ENCODE measurements at regions not wholly inside any gene's neighbourhood (a gene's known extent, or its start where the extent isn't known, plus 50 kb on each side); places are given as distances from the start of the nearest gene placed in this dataset.

GRCh38 chr15:97071668-97072067 lies 741.2 kb downstream of the NR2F2 start:
- DNase-seq: no peak
- CTCF ChIA-PET: no interaction called here

GRCh38 chr15:97072545-97072944 lies 742.0 kb downstream of the NR2F2 start:
- DNase-seq: no peak
- ATAC-seq: no peak
- Mint-ChIP-seq H3K9me3 (peaks cover 0 to 21% (median 5%) of the 10 kb centered on the region in 11 donors), H3K27ac (no peak overlapping the region), H3K27me3 (peaks cover 0 to 10% (median 0%) of the 10 kb centered on the region in 5 donors), H3K4me3 (no peak overlapping the region), H3K36me3 (no peaks in the 10 kb centered on the region), H3K4me1 (no peaks in the 10 kb centered on the region)
- Histone ChIP-seq H3K9me3 (ENCODE audit: control insufficient read depth in 2 of 3, low read length in 3 of 3) (no peaks in the 10 kb centered on the region), H3K4me1 (ENCODE audit: control insufficient read depth in 2 of 2, insufficient read depth in 2 of 2, low read length in 2 of 2) (no peaks in the 10 kb centered on the region), H3K27me3 (ENCODE audit: control insufficient read depth in 2 of 2, insufficient read depth in 2 of 2, low read length in 2 of 2) (no peaks in the 10 kb centered on the region), H3K36me3 (ENCODE audit: control insufficient read depth in 2 of 3, insufficient read depth in 3 of 3, low read length in 3 of 3) (no peaks in the 10 kb centered on the region), H3K4me3 (ENCODE audit: low read length) (no peak overlapping the region), H3K27ac (ENCODE audit: low read depth, low read length) (no peak overlapping the region)
- ChIA-PET POLR2A (no interaction called here), CTCF (no interaction called here)
- intact Hi-C loops (cut with micrococcal nuclease): no loop called here

More at GRCh38 chr15:97071668-97072067, 741.2 kb downstream of the NR2F2 start:
- H3K4me1 Mint-ChIP-seq: no peaks in the 10 kb centered on the region
- Histone ChIP-seq H3K27me3 (ENCODE audit: control insufficient read depth in 2 of 2, insufficient read depth in 2 of 2, low read length in 2 of 2) (no peaks in the 10 kb centered on the region), H3K27ac (ENCODE audit: low read depth, low read length) (no peak overlapping the region), H3K36me3 (ENCODE audit: control insufficient read depth in 2 of 3, insufficient read depth in 3 of 3, low read length in 3 of 3) (no peaks in the 10 kb centered on the region), H3K9me3 (ENCODE audit: control insufficient read depth in 2 of 3, low read length in 3 of 3) (no peaks in the 10 kb centered on the region), H3K4me1 (ENCODE audit: control insufficient read depth in 2 of 2, insufficient read depth in 2 of 2, low read length in 2 of 2) (no peaks in the 10 kb centered on the region), H3K4me3 (ENCODE audit: low read length) (no peak overlapping the region)
- H3K36me3 Mint-ChIP-seq: no peaks in the 10 kb centered on the region
- no peak overlapping the region for H3K27ac Mint-ChIP-seq
- POLR2A ChIA-PET: no interaction called here
- no peak for ATAC-seq
- intact Hi-C loops (cut with micrococcal nuclease): no loop called here
- peaks cover 0 to 21% (median 5%) of the 10 kb centered on the region in 11 donors for H3K9me3 Mint-ChIP-seq
- H3K4me3 Mint-ChIP-seq: no peak overlapping the region
- peaks cover 0 to 10% (median 0%) of the 10 kb centered on the region in 5 donors for H3K27me3 Mint-ChIP-seq

- no peak overlapping the region for H3K4me3 Mint-ChIP-seq
- no peaks in the 10 kb centered on the region for H3K9me3 ChIP-seq (ENCODE audit: control insufficient read depth in 2 of 3, low read length in 3 of 3)
- no peaks in the 10 kb centered on the region for H3K27me3 ChIP-seq (ENCODE audit: control insufficient read depth in 2 of 2, insufficient read depth in 2 of 2, low read length in 2 of 2)
- no peak overlapping the region for H3K27ac ChIP-seq (ENCODE audit: low read depth, low read length)
- H3K36me3 Mint-ChIP-seq: no peaks in the 10 kb centered on the region
- H3K4me3 ChIP-seq (ENCODE audit: low read length): no peak overlapping the region
- intact Hi-C loops (cut with micrococcal nuclease): no loop called here
- no peaks in the 10 kb centered on the region for H3K36me3 ChIP-seq (ENCODE audit: control insufficient read depth in 2 of 3, insufficient read depth in 3 of 3, low read length in 3 of 3)
- peaks cover 0 to 10% (median 0%) of the 10 kb centered on the region in 5 donors for H3K27me3 Mint-ChIP-seq
- no peaks in the 10 kb centered on the region for H3K4me1 ChIP-seq (ENCODE audit: control insufficient read depth in 2 of 2, insufficient read depth in 2 of 2, low read length in 2 of 2)
- ChIA-PET POLR2A (no interaction called here), CTCF (no interaction called here)
- H3K4me1 Mint-ChIP-seq: no peaks in the 10 kb centered on the region
- H3K27ac Mint-ChIP-seq: no peak overlapping the region
- no peak for ATAC-seq
- peaks cover 0 to 16% (median 5%) of the 10 kb centered on the region in 11 donors for H3K9me3 Mint-ChIP-seq
- no peak for DNase-seq
These were observed 745.5 kb downstream of the NR2F2 start for GRCh38 chr15:97076011-97076410.

GRCh38 chr15:97077975-97078374 lies 747.5 kb downstream of the NR2F2 start:
- Mint-ChIP-seq H3K27me3 (peaks cover 0 to 5% (median 0%) of the 10 kb centered on the region in 5 donors), H3K4me1 (no peaks in the 10 kb centered on the region), H3K36me3 (no peaks in the 10 kb centered on the region), H3K27ac (no peak overlapping the region), H3K9me3 (peaks cover 0 to 10% (median 6%) of the 10 kb centered on the region in 11 donors), H3K4me3 (no peak overlapping the region)
- H3K27ac ChIP-seq (ENCODE audit: low read depth, low read length): no peak overlapping the region
- ChIA-PET POLR2A (no interaction called here), CTCF (no interaction called here)
- no peaks in the 10 kb centered on the region for H3K4me1 ChIP-seq (ENCODE audit: control insufficient read depth in 2 of 2, insufficient read depth in 2 of 2, low read length in 2 of 2)
- H3K9me3 ChIP-seq (ENCODE audit: control insufficient read depth in 2 of 3, low read length in 3 of 3): no peaks in the 10 kb centered on the region
- H3K36me3 ChIP-seq (ENCODE audit: control insufficient read depth in 2 of 3, insufficient read depth in 3 of 3, low read length in 3 of 3): no peaks in the 10 kb centered on the region
- H3K4me3 ChIP-seq (ENCODE audit: low read length): no peak overlapping the region
- ATAC-seq: no peak
- H3K27me3 ChIP-seq (ENCODE audit: control insufficient read depth in 2 of 2, insufficient read depth in 2 of 2, low read length in 2 of 2): no peaks in the 10 kb centered on the region
- intact Hi-C loops (cut with micrococcal nuclease): no loop called here
- no peak for DNase-seq

- ChIA-PET CTCF (no interaction called here), POLR2A (no interaction called here)
These were observed 748.1 kb downstream of the NR2F2 start for GRCh38 chr15:97078591-97078990.

GRCh38 chr15:97081666-97082226 lies 751.2 kb downstream of the NR2F2 start:
- H3K27ac ChIP-seq (ENCODE audit: low read depth, low read length): no peak overlapping the region

More at GRCh38 chr15:97078591-97078990, 748.1 kb downstream of the NR2F2 start:
- peaks cover 0 to 10% (median 6%) of the 10 kb centered on the region in 11 donors for H3K9me3 Mint-ChIP-seq
- no peak overlapping the region for H3K27ac Mint-ChIP-seq
- no peak overlapping the region for H3K4me3 ChIP-seq (ENCODE audit: low read length)
- H3K4me3 Mint-ChIP-seq: no peak overlapping the region
- no peak for DNase-seq
- H3K27me3 ChIP-seq (ENCODE audit: control insufficient read depth in 2 of 2, insufficient read depth in 2 of 2, low read length in 2 of 2): no peaks in the 10 kb centered on the region
- H3K4me1 Mint-ChIP-seq: no peaks in the 10 kb centered on the region
- ATAC-seq: no peak
- no peaks in the 10 kb centered on the region for H3K36me3 Mint-ChIP-seq
- no peaks in the 10 kb centered on the region for H3K4me1 ChIP-seq (ENCODE audit: control insufficient read depth in 2 of 2, insufficient read depth in 2 of 2, low read length in 2 of 2)
- intact Hi-C loops (cut with micrococcal nuclease): no loop called here
- peaks cover 0 to 5% (median 0%) of the 10 kb centered on the region in 5 donors for H3K27me3 Mint-ChIP-seq
- no peaks in the 10 kb centered on the region for H3K9me3 ChIP-seq (ENCODE audit: control insufficient read depth in 2 of 3, low read length in 3 of 3)
- no peak overlapping the region for H3K27ac ChIP-seq (ENCODE audit: low read depth, low read length)
- no peaks in the 10 kb centered on the region for H3K36me3 ChIP-seq (ENCODE audit: control insufficient read depth in 2 of 3, insufficient read depth in 3 of 3, low read length in 3 of 3)

GRCh38 chr15:97082830-97083229 lies 752.3 kb downstream of the NR2F2 start:
- H3K36me3 ChIP-seq (ENCODE audit: control insufficient read depth in 2 of 3, insufficient read depth in 3 of 3, low read length in 3 of 3): no peaks in the 10 kb centered on the region
- peaks cover 0 to 5% (median 4%) of the 10 kb centered on the region in 11 donors for H3K9me3 Mint-ChIP-seq
- ATAC-seq: no peak
- H3K4me3 ChIP-seq (ENCODE audit: low read length): no peak overlapping the region
- POLR2A ChIA-PET: no interaction called here
- H3K36me3 Mint-ChIP-seq: no peaks in the 10 kb centered on the region
- CTCF ChIA-PET: no interaction called here
- H3K4me1 ChIP-seq (ENCODE audit: control insufficient read depth in 2 of 2, insufficient read depth in 2 of 2, low read length in 2 of 2): no peaks in the 10 kb centered on the region
- H3K27ac ChIP-seq (ENCODE audit: low read depth, low read length): no peak overlapping the region
- H3K27ac Mint-ChIP-seq: no peak overlapping the region
- no peak overlapping the region for H3K4me3 Mint-ChIP-seq
- intact Hi-C loops (cut with micrococcal nuclease): no loop called here
- no peaks in the 10 kb centered on the region for H3K27me3 ChIP-seq (ENCODE audit: control insufficient read depth in 2 of 2, insufficient read depth in 2 of 2, low read length in 2 of 2)
- no peak for DNase-seq
- no peaks in the 10 kb centered on the region for H3K4me1 Mint-ChIP-seq
- peaks cover 0 to 17% (median 7%) of the 10 kb centered on the region in 5 donors for H3K27me3 Mint-ChIP-seq
- H3K9me3 ChIP-seq (ENCODE audit: control insufficient read depth in 2 of 3, low read length in 3 of 3): no peaks in the 10 kb centered on the region

More at GRCh38 chr15:97081666-97082226, 751.2 kb downstream of the NR2F2 start:
- Mint-ChIP-seq H3K27ac (no peak overlapping the region), H3K9me3 (peaks cover 0 to 6% (median 3%) of the 10 kb centered on the region in 11 donors), H3K27me3 (peaks cover 0 to 14% (median 7%) of the 10 kb centered on the region in 5 donors), H3K4me1 (no peaks in the 10 kb centered on the region), H3K4me3 (no peak overlapping the region), H3K36me3 (no peaks in the 10 kb centered on the region)
- POLR2A ChIA-PET: no interaction called here
- intact Hi-C loops (cut with micrococcal nuclease): no loop called here
- DNase-seq: no peak
- Histone ChIP-seq H3K9me3 (ENCODE audit: control insufficient read depth in 2 of 3, low read length in 3 of 3) (no peaks in the 10 kb centered on the region), H3K4me3 (ENCODE audit: low read length) (no peak overlapping the region), H3K27me3 (ENCODE audit: control insufficient read depth in 2 of 2, insufficient read depth in 2 of 2, low read length in 2 of 2) (no peaks in the 10 kb centered on the region), H3K36me3 (ENCODE audit: control insufficient read depth in 2 of 3, insufficient read depth in 3 of 3, low read length in 3 of 3) (no peaks in the 10 kb centered on the region), H3K4me1 (ENCODE audit: control insufficient read depth in 2 of 2, insufficient read depth in 2 of 2, low read length in 2 of 2) (no peaks in the 10 kb centered on the region)
- CTCF ChIA-PET: no interaction called here
- no peak for ATAC-seq
